GM23338 (cell line): ENCODE measurements at regions not wholly inside any gene's neighbourhood (a gene's known extent, or its start where the extent isn't known, plus 50 kb on each side); places are given as distances from the start of the nearest gene placed in this dataset.

Experiments
- ATAC-seq: fragments of 200-7000 bp; cut with Tn5 transposase; 3 replicates; pipeline ENCODE4 v1.9.1; 2020
- DNase-seq: peaks from one replicate; pipeline ENCODE4 v3.0.0-alpha.2; 2015; ENCODE audit warnings: low spot score
- H2AFZ ChIP-seq: fragments of 200-600 bp; sonication (generic); 2 replicates; pipeline ENCODE4 v1.8.0; 2016; ENCODE audit warnings: antibody characterized with exemption, mild to moderate bottlenecking, moderate library complexity
- H3F3A ChIP-seq: fragments of 200-600 bp; sonication (generic); replicated peaks from 2 replicates; pipeline ENCODE4 v1.8.0; 2017; ENCODE audit warnings: antibody characterized with exemption, mixed run types, low read depth
- H3K27ac ChIP-seq: fragments of 200-600 bp; sonication (generic); 2 replicates; pipeline ENCODE4 v1.6.1; 2016; ENCODE audit warnings: low read depth
- H3K27me3 ChIP-seq: fragments of 200-600 bp; sonication (generic); 2 replicates; pipeline ENCODE4 v1.8.0; 2016; ENCODE audit warnings: mild to moderate bottlenecking, mixed run types, moderate library complexity; ENCODE audit not compliant: insufficient read depth
- H3K36me3 ChIP-seq: fragments of 200-600 bp; sonication (generic); 2 replicates; pipeline ENCODE4 v1.8.0; 2016; ENCODE audit warnings: mild to moderate bottlenecking; ENCODE audit not compliant: insufficient read depth
- H3K4me1 ChIP-seq: fragments of 200-600 bp; sonication (generic); 2 replicates; pipeline ENCODE4 v1.8.0; 2016; ENCODE audit warnings: mild to moderate bottlenecking, moderate library complexity; ENCODE audit not compliant: insufficient read depth
- H3K4me2 ChIP-seq: fragments of 200-600 bp; sonication (generic); 2 replicates; pipeline ENCODE4 v1.7.1; 2017; ENCODE audit warnings: mixed run types
- H3K4me3 ChIP-seq: fragments of 200-600 bp; sonication (generic); 2 replicates; pipeline ENCODE4 v1.6.1; 2016; ENCODE audit warnings: mixed run types
- H3K79me2 ChIP-seq: fragments of 200-600 bp; sonication (generic); replicated peaks from 2 replicates; pipeline ENCODE4 v1.8.0; 2017; ENCODE audit warnings: mild to moderate bottlenecking; ENCODE audit not compliant: insufficient read depth
- H3K9me2 ChIP-seq: fragments of 200-600 bp; sonication (generic); 2 replicates; pipeline ENCODE4 v1.8.0; 2017; ENCODE audit not compliant: insufficient read depth
- H4K20me1 ChIP-seq: fragments of 200-600 bp; sonication (generic); replicated peaks from 2 replicates; pipeline ENCODE4 v1.8.0; 2017; ENCODE audit warnings: mild to moderate bottlenecking; ENCODE audit not compliant: insufficient read depth
- H3K27ac Mint-ChIP-seq: 2 replicates; pipeline ENCODE4 v1.8.0; 2020; ENCODE audit warnings: inconsistent platforms, mild to moderate bottlenecking, moderate library complexity, mixed read lengths
- H3K27me3 Mint-ChIP-seq: 3 replicates; pipeline ENCODE4 v1.8.0; 2022; ENCODE audit warnings: low read depth, mild to moderate bottlenecking, moderate library complexity, mixed read lengths, inconsistent platforms; ENCODE audit not compliant: insufficient read depth, poor library complexity
- H3K36me3 Mint-ChIP-seq: 3 replicates; pipeline ENCODE4 v1.8.0; 2021; ENCODE audit warnings: low read depth, mild to moderate bottlenecking, inconsistent platforms, moderate library complexity, mixed read lengths
- H3K4me1 Mint-ChIP-seq: 3 replicates; pipeline ENCODE4 v1.8.0; 2020; ENCODE audit warnings: mild to moderate bottlenecking, inconsistent platforms, mixed read lengths
- H3K4me3 Mint-ChIP-seq: 3 replicates; pipeline ENCODE4 v1.8.0; 2021; ENCODE audit warnings: moderate library complexity, mild to moderate bottlenecking, inconsistent platforms, mixed read lengths
- H3K9me3 Mint-ChIP-seq: 3 replicates; pipeline ENCODE4 v1.8.0; 2020; ENCODE audit warnings: moderate library complexity, mild to moderate bottlenecking, inconsistent platforms, mixed read lengths
- CREB1 ChIP-seq: fragments of 250-450 bp; sonication (Bioruptor Pico); IDR thresholded peaks from 2 replicates; pipeline ENCODE4 v1.5.0; 2020; ENCODE audit warnings: low read depth, mild to moderate bottlenecking, moderate library complexity
- ETS1 ChIP-seq: IDR thresholded peaks from 2 replicates; pipeline ENCODE4 v1.6.1; 2016; ENCODE audit warnings: antibody characterized with exemption
- EZH2 ChIP-seq: fragments of 200-600 bp; sonication (generic); IDR thresholded peaks from one replicate; pipeline ENCODE4 v1.8.0; 2017; ENCODE audit warnings: antibody characterized with exemption, mild to moderate bottlenecking, low read depth; ENCODE audit not compliant: unreplicated experiment
- EZH2phosphoT487 ChIP-seq: fragments of 200-600 bp; sonication (generic); IDR thresholded peaks from one replicate; pipeline ENCODE4 v1.8.1; 2018; ENCODE audit warnings: antibody characterized with exemption; ENCODE audit not compliant: unreplicated experiment
- JUNB ChIP-seq: IDR thresholded peaks from one replicate; pipeline ENCODE4 v1.6.1; 2016; ENCODE audit warnings: antibody characterized with exemption; ENCODE audit not compliant: unreplicated experiment
- NANOG ChIP-seq: IDR thresholded peaks from 2 replicates; pipeline ENCODE4 v1.6.1; 2016; ENCODE audit warnings: antibody characterized with exemption, borderline replicate concordance
- POLR2AphosphoS5 ChIP-seq: IDR thresholded peaks from 2 replicates; pipeline ENCODE4 v1.6.1; 2016; ENCODE audit warnings: antibody characterized with exemption, low read depth
- STAT1 ChIP-seq: IDR thresholded peaks from one replicate; pipeline ENCODE4 v1.6.1; 2016; ENCODE audit warnings: antibody characterized with exemption; ENCODE audit not compliant: unreplicated experiment
- ZNF114 ChIP-seq: fragments of 250-450 bp; sonication (Bioruptor Pico); IDR thresholded peaks from 2 replicates; pipeline ENCODE4 v1.5.0; 2020; ENCODE audit warnings: mild to moderate bottlenecking, moderate library complexity
- ZNF331 ChIP-seq: fragments of 250-450 bp; sonication (Bioruptor Pico); IDR thresholded peaks from 2 replicates; pipeline ENCODE4 v1.5.0; 2020; ENCODE audit warnings: low read depth, mild to moderate bottlenecking, moderate library complexity
- TF ChIP-seq, protein P1 (sequence below), 2 experiments: fragments of 200-600 bp in 1 of 2; sonication (generic) in 1 of 2; conservative IDR thresholded peaks; 2 replicates each; pipeline versions ENCODE4 v1.5.1 to v1.6.1; 2016 to 2017; ENCODE audit warnings: antibody characterized with exemption in 2 of 2, low read depth in 2 of 2, mild to moderate bottlenecking in 2 of 2, moderate library complexity in 1 of 2
- TF ChIP-seq, protein P2 (sequence below): fragments of 250-450 bp; sonication (Bioruptor Pico); IDR thresholded peaks from 2 replicates; pipeline ENCODE4 v1.5.0; 2020; ENCODE audit warnings: mild to moderate bottlenecking, moderate library complexity
- TF ChIP-seq, protein P3 (sequence below): IDR thresholded peaks from one replicate; pipeline ENCODE4 v1.6.1; 2018; ENCODE audit warnings: antibody characterized with exemption; ENCODE audit not compliant: unreplicated experiment

- H3K4me1 Mint-ChIP-seq, result peaks cover 10% of the 10 kb centered on the region
Observed at GRCh38 chr18:4638680-4639079, 183.6 kb upstream of the DLGAP1 start.

More at GRCh38 chr18:4638680-4639079, 183.6 kb upstream of the DLGAP1 start:
- no peak for TF ChIP-seq EZH2phosphoT487
- no peak for TF ChIP-seq ZNF331 (CRISPR knock-in tag)
- TF ChIP-seq ETS1, result no peak
- no peak for TF ChIP-seq JUNB
- TF ChIP-seq CREB1, result no peak
- no peak for TF ChIP-seq EZH2
- TF ChIP-seq, protein P1, sequence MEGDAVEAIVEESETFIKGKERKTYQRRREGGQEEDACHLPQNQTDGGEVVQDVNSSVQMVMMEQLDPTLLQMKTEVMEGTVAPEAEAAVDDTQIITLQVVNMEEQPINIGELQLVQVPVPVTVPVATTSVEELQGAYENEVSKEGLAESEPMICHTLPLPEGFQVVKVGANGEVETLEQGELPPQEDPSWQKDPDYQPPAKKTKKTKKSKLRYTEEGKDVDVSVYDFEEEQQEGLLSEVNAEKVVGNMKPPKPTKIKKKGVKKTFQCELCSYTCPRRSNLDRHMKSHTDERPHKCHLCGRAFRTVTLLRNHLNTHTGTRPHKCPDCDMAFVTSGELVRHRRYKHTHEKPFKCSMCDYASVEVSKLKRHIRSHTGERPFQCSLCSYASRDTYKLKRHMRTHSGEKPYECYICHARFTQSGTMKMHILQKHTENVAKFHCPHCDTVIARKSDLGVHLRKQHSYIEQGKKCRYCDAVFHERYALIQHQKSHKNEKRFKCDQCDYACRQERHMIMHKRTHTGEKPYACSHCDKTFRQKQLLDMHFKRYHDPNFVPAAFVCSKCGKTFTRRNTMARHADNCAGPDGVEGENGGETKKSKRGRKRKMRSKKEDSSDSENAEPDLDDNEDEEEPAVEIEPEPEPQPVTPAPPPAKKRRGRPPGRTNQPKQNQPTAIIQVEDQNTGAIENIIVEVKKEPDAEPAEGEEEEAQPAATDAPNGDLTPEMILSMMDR (conservative IDR thresholded peaks at IDR 0.05; ENCODE audit: low read depth in 2 of 2), result no peak
- TF ChIP-seq, protein P2, sequence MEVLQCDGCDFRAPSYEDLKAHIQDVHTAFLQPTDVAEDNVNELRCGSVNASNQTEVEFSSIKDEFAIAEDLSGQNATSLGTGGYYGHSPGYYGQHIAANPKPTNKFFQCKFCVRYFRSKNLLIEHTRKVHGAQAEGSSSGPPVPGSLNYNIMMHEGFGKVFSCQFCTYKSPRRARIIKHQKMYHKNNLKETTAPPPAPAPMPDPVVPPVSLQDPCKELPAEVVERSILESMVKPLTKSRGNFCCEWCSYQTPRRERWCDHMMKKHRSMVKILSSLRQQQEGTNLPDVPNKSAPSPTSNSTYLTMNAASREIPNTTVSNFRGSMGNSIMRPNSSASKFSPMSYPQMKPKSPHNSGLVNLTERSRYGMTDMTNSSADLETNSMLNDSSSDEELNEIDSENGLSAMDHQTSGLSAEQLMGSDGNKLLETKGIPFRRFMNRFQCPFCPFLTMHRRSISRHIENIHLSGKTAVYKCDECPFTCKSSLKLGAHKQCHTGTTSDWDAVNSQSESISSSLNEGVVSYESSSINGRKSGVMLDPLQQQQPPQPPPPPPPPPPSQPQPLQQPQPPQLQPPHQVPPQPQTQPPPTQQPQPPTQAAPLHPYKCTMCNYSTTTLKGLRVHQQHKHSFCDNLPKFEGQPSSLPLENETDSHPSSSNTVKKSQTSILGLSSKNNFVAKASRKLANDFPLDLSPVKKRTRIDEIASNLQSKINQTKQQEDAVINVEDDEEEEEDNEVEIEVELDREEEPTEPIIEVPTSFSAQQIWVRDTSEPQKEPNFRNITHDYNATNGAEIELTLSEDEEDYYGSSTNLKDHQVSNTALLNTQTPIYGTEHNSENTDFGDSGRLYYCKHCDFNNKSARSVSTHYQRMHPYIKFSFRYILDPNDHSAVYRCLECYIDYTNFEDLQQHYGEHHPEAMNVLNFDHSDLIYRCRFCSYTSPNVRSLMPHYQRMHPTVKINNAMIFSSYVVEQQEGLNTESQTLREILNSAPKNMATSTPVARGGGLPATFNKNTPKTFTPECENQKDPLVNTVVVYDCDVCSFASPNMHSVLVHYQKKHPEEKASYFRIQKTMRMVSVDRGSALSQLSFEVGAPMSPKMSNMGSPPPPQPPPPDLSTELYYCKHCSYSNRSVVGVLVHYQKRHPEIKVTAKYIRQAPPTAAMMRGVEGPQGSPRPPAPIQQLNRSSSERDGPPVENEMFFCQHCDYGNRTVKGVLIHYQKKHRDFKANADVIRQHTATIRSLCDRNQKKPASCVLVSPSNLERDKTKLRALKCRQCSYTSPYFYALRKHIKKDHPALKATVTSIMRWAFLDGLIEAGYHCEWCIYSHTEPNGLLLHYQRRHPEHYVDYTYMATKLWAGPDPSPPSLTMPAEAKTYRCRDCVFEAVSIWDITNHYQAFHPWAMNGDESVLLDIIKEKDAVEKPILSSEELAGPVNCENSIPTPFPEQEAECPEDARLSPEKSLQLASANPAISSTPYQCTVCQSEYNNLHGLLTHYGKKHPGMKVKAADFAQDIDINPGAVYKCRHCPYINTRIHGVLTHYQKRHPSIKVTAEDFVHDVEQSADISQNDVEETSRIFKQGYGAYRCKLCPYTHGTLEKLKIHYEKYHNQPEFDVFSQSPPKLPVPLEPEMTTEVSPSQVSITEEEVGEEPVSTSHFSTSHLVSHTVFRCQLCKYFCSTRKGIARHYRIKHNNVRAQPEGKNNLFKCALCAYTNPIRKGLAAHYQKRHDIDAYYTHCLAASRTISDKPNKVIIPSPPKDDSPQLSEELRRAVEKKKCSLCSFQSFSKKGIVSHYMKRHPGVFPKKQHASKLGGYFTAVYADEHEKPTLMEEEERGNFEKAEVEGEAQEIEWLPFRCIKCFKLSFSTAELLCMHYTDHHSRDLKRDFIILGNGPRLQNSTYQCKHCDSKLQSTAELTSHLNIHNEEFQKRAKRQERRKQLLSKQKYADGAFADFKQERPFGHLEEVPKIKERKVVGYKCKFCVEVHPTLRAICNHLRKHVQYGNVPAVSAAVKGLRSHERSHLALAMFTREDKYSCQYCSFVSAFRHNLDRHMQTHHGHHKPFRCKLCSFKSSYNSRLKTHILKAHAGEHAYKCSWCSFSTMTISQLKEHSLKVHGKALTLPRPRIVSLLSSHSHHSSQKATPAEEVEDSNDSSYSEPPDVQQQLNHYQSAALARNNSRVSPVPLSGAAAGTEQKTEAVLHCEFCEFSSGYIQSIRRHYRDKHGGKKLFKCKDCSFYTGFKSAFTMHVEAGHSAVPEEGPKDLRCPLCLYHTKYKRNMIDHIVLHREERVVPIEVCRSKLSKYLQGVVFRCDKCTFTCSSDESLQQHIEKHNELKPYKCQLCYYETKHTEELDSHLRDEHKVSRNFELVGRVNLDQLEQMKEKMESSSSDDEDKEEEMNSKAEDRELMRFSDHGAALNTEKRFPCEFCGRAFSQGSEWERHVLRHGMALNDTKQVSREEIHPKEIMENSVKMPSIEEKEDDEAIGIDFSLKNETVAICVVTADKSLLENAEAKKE (CRISPR knock-in tag), result no peak
- TF ChIP-seq ZNF114 (CRISPR knock-in tag), result no peak
- TF ChIP-seq NANOG, result no peak
- no peak for TF ChIP-seq STAT1
- TF ChIP-seq, protein P3, sequence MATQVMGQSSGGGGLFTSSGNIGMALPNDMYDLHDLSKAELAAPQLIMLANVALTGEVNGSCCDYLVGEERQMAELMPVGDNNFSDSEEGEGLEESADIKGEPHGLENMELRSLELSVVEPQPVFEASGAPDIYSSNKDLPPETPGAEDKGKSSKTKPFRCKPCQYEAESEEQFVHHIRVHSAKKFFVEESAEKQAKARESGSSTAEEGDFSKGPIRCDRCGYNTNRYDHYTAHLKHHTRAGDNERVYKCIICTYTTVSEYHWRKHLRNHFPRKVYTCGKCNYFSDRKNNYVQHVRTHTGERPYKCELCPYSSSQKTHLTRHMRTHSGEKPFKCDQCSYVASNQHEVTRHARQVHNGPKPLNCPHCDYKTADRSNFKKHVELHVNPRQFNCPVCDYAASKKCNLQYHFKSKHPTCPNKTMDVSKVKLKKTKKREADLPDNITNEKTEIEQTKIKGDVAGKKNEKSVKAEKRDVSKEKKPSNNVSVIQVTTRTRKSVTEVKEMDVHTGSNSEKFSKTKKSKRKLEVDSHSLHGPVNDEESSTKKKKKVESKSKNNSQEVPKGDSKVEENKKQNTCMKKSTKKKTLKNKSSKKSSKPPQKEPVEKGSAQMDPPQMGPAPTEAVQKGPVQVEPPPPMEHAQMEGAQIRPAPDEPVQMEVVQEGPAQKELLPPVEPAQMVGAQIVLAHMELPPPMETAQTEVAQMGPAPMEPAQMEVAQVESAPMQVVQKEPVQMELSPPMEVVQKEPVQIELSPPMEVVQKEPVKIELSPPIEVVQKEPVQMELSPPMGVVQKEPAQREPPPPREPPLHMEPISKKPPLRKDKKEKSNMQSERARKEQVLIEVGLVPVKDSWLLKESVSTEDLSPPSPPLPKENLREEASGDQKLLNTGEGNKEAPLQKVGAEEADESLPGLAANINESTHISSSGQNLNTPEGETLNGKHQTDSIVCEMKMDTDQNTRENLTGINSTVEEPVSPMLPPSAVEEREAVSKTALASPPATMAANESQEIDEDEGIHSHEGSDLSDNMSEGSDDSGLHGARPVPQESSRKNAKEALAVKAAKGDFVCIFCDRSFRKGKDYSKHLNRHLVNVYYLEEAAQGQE, result no peak
- TF ChIP-seq POLR2AphosphoS5, result no peak
- H3K79me2 ChIP-seq, result no peaks in the 10 kb centered on the region
- no peaks in the 10 kb centered on the region for H3K27me3 ChIP-seq
- no peaks in the 10 kb centered on the region for H3K4me1 ChIP-seq
- Mint-ChIP-seq H3K27me3 (no peaks in the 10 kb centered on the region), H3K27ac (no peak overlapping the region), H3K36me3 (no peaks in the 10 kb centered on the region), H3K9me3 (no peaks in the 10 kb centered on the region), H3K4me3 (no peak overlapping the region)
- no peak overlapping the region for H3K4me3 ChIP-seq
- no peaks in the 10 kb centered on the region for H3K36me3 ChIP-seq
- H3K4me2 ChIP-seq, result no peak overlapping the region
- no peak overlapping the region for H2AFZ ChIP-seq
- H4K20me1 ChIP-seq, result no peaks in the 10 kb centered on the region
- ATAC-seq (no peak), DNase-seq (no peak)
- H3K27ac ChIP-seq, result no peak overlapping the region
- no peaks in the 10 kb centered on the region for H3K9me2 ChIP-seq
- no peaks in the 10 kb centered on the region for H3F3A ChIP-seq
